Lower leg skin (tissue), 4 donors: ENCODE measurements at regions not wholly inside any gene's neighbourhood (a gene's known extent, or its start where the extent isn't known, plus 50 kb on each side); places are given as distances from the start of the nearest gene placed in this dataset.

Source experiments
- DNase-seq, 2 donors: peaks; one replicate each; pipeline ENCODE4 v3.0.0-alpha.2; 2019; ENCODE audit warnings: low spot score in 2 of 2
- H3K4me3 ChIP-seq: fragments of 200-600 bp; sonication (generic); 2 replicates; pipeline ENCODE4 v1.5.1; 2017; ENCODE audit warnings: mild to moderate bottlenecking, low read depth; ENCODE audit not compliant: poor library complexity, severe bottlenecking
- CTCF ChIP-seq, 3 donors: fragments of 450-650 bp; IDR thresholded peaks; one replicate each; pipeline ENCODE4 v1.5.1; 2016; ENCODE audit warnings: antibody characterized with exemption in 3 of 3, mild to moderate bottlenecking in 3 of 3, moderate library complexity in 2 of 3
- POLR2A ChIP-seq, 2 donors: fragments of 450-650 bp; IDR thresholded peaks; one replicate each; pipeline ENCODE4 v1.6.1; 2016 to 2017; ENCODE audit warnings: antibody characterized with exemption in 2 of 2, mild to moderate bottlenecking in 1 of 2, moderate library complexity in 1 of 2
- WGBS, 2 donors: methylation state at CpG; one replicate each; pipeline ENCODE4 v1.1.5; 2018; 5-methylcytosine and 5-hydroxymethylcytosine counted together
- intact Hi-C: fragments of 100-400 bp; cut with DNase I; formaldehyde crosslinking; loops from one replicate; pipeline ENCODE4 v1.15.0; 2023; ENCODE audit warnings: low total_unique reads

GRCh38 chr11:37688456-37688855 lies 1090.4 kb upstream of the RAG2 start:
- intact Hi-C loops, result no loop called here
- 48 to 50% methylated on average over 2 of the region's 2 CpGs for WGBS, 2 donors

GRCh38 chr11:37687130-37687529 lies 1089.1 kb upstream of the RAG2 start:
- intact Hi-C loops, result no loop called here
- no peak for TF ChIP-seq POLR2A (IDR thresholded peaks at IDR 0.05)
- no peak for TF ChIP-seq CTCF (IDR thresholded peaks at IDR 0.05)
- H3K4me3 ChIP-seq, result no peak overlapping the region
- no peak for DNase-seq

More at GRCh38 chr11:37688456-37688855, 1090.4 kb upstream of the RAG2 start:
- no peak for DNase-seq
- H3K4me3 ChIP-seq, result no peak overlapping the region
- TF ChIP-seq CTCF (IDR thresholded peaks at IDR 0.05) (no peak), POLR2A (IDR thresholded peaks at IDR 0.05) (no peak)

GRCh38 chr11:37671321-37671720 lies 1073.3 kb upstream of the RAG2 start:
- H3K4me3 ChIP-seq, result no peak overlapping the region
- TF ChIP-seq POLR2A (IDR thresholded peaks at IDR 0.05), result no peak
- no peak for TF ChIP-seq CTCF (IDR thresholded peaks at IDR 0.05)
- intact Hi-C loops, result no loop called here
- no peak for DNase-seq

- no peak for DNase-seq
- TF ChIP-seq POLR2A (IDR thresholded peaks at IDR 0.05) (no peak), CTCF (IDR thresholded peaks at IDR 0.05) (no peak)
- intact Hi-C loops, result no loop called here
- WGBS, 2 donors, result 64% methylated on average over 2 of the region's 2 CpGs
- no peak overlapping the region for H3K4me3 ChIP-seq
These were observed 1068.9 kb upstream of the RAG2 start for GRCh38 chr11:37666960-37667359.

- 89 to 94% methylated on average over 1 of the region's 1 CpG for whole genome bisulfite sequencing, 2 donors
- DNase-seq, result no peak
- no peak overlapping the region for H3K4me3 ChIP-seq
- intact Hi-C loops, result no loop called here
- TF ChIP-seq POLR2A (IDR thresholded peaks at IDR 0.05) (no peak), CTCF (IDR thresholded peaks at IDR 0.05) (no peak)
These were observed 1059.6 kb upstream of the RAG2 start for GRCh38 chr11:37657645-37658044.

- TF ChIP-seq POLR2A (IDR thresholded peaks at IDR 0.05) (no peak), CTCF (IDR thresholded peaks at IDR 0.05) (no peak)
- intact Hi-C loops, result no loop called here
- no peak overlapping the region for H3K4me3 ChIP-seq
- WGBS, 2 donors, result 64% methylated on average over 1 of the region's 1 CpG
- DNase-seq, result no peak
These were observed 1049.7 kb upstream of the RAG2 start for GRCh38 chr11:37647767-37648166.
